Astrocyte (in vitro differentiated cells and primary cell): ENCODE measurements at regions not wholly inside any gene's neighbourhood (a gene's known extent, or its start where the extent isn't known, plus 50 kb on each side); places are given as distances from the start of the nearest gene placed in this dataset.

Experiments used
- DNase-seq: peaks from one replicate; pipeline ENCODE4 v3.0.0-alpha.2; 2010; ENCODE audit warnings: low read depth
- FAIRE-seq: peaks from 2 replicates; lab custom pipeline; 2011; peaks lifted over from hg19 to GRCh38; lab: Jason Lieb, UNC
- H2AFZ ChIP-seq: 2 replicates; pipeline ENCODE4 v1.6.0; 2012; ENCODE audit warnings: low read depth, low read length, inconsistent platforms
- H3K27ac ChIP-seq: 2 replicates; pipeline ENCODE4 v1.5.1; 2011; ENCODE audit warnings: low read depth, low read length, inconsistent platforms
- H3K27me3 ChIP-seq: 2 replicates; pipeline ENCODE4 v1.6.0; 2011; ENCODE audit warnings: low read length, inconsistent platforms; ENCODE audit not compliant: insufficient read depth
- H3K36me3 ChIP-seq: 2 replicates; pipeline ENCODE4 v1.5.1; 2011; ENCODE audit warnings: low read length, inconsistent platforms; ENCODE audit not compliant: insufficient read depth
- H3K4me1 ChIP-seq: 2 replicates; pipeline ENCODE4 v1.5.1; 2011; ENCODE audit warnings: low read length, inconsistent platforms; ENCODE audit not compliant: insufficient read depth
- H3K4me2 ChIP-seq: 2 replicates; pipeline ENCODE4 v1.6.0; 2012; ENCODE audit warnings: low read length, inconsistent platforms
- H3K4me3 ChIP-seq: 2 replicates; pipeline ENCODE4 v1.5.1; 2011; ENCODE audit warnings: low read depth, mild to moderate bottlenecking, low read length, inconsistent platforms; ENCODE audit not compliant: insufficient read depth
- H3K79me2 ChIP-seq: 2 replicates; pipeline ENCODE4 v1.6.0; 2012; ENCODE audit warnings: mild to moderate bottlenecking, low read length, inconsistent platforms; ENCODE audit not compliant: insufficient read depth
- H3K9ac ChIP-seq: 2 replicates; pipeline ENCODE4 v1.6.0; 2012; ENCODE audit warnings: mild to moderate bottlenecking, low read length, inconsistent platforms
- H3K9me3 ChIP-seq: 2 replicates; pipeline ENCODE4 v1.5.1; 2012; ENCODE audit warnings: low read depth, mild to moderate bottlenecking, low read length, inconsistent platforms; ENCODE audit not compliant: insufficient read depth
- H4K20me1 ChIP-seq: 2 replicates; pipeline ENCODE4 v1.6.0; 2012; ENCODE audit warnings: low read length, inconsistent platforms; ENCODE audit not compliant: insufficient read depth
- H3K27ac Mint-ChIP-seq: one replicate; pipeline ENCODE4 v1.8.0; 2021; ENCODE audit warnings: mild to moderate bottlenecking, mixed read lengths; ENCODE audit not compliant: unreplicated experiment
- H3K27me3 Mint-ChIP-seq: one replicate; pipeline ENCODE4 v1.8.0; 2021; ENCODE audit warnings: low read depth, mixed read lengths; ENCODE audit not compliant: unreplicated experiment
- H3K36me3 Mint-ChIP-seq: one replicate; pipeline ENCODE4 v1.8.0; 2021; ENCODE audit warnings: low read depth, mixed read lengths; ENCODE audit not compliant: unreplicated experiment
- H3K4me1 Mint-ChIP-seq: one replicate; pipeline ENCODE4 v1.8.0; 2021; ENCODE audit warnings: low read depth, mixed read lengths; ENCODE audit not compliant: unreplicated experiment
- H3K4me3 Mint-ChIP-seq: one replicate; pipeline ENCODE4 v1.8.0; 2021; ENCODE audit warnings: mild to moderate bottlenecking, moderate library complexity, mixed read lengths; ENCODE audit not compliant: unreplicated experiment
- H3K9me3 Mint-ChIP-seq: one replicate; pipeline ENCODE4 v1.8.0; 2021; ENCODE audit warnings: mild to moderate bottlenecking, mixed read lengths; ENCODE audit not compliant: unreplicated experiment
- CTCF ChIP-seq: IDR thresholded peaks from 2 replicates; pipeline ENCODE4 v1.5.1; 2011; ENCODE audit warnings: low read depth, mild to moderate bottlenecking, inconsistent platforms, low read length, moderate library complexity; ENCODE audit not compliant: insufficient read depth
- EZH2 ChIP-seq: IDR thresholded peaks from 2 replicates; pipeline ENCODE4 v1.6.1; 2012; ENCODE audit warnings: mild to moderate bottlenecking, low read length, inconsistent platforms; ENCODE audit not compliant: insufficient read depth

DNA sequence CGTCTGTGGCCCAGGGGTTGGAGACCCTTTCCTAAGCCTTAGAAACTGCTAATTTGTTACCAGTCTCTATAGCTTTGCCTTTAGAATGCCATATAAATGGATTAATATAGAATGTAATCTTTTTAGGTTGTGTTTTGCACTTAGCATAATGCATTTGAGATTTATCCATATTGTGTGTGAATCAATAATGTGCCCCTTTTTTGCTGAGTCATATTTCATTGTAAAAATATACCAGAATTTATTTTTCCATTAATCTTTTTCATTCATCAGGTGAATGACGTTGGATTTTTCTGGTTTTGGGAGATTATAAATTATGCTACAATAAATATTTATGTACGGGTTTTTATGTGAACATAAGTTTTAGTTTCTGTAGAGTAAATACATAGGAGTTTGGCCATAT lies 478.8 kb upstream of the MAGEB18 start:
- Mint-ChIP-seq H3K4me1 (no peaks in the 10 kb centered on the region), H3K27ac (no peak overlapping the region), H3K9me3 (no peaks in the 10 kb centered on the region), H3K4me3 (no peak overlapping the region), H3K27me3 (no peaks in the 10 kb centered on the region), H3K36me3 (no peaks in the 10 kb centered on the region)
- no peak overlapping the region for H2AFZ ChIP-seq
- H3K79me2 ChIP-seq: no peaks in the 10 kb centered on the region
- TF ChIP-seq CTCF: no peak
- no peak for TF ChIP-seq EZH2
- H3K9me3 ChIP-seq: no peaks in the 10 kb centered on the region
- no peaks in the 10 kb centered on the region for H4K20me1 ChIP-seq
- no peak overlapping the region for H3K27ac ChIP-seq
- FAIRE-seq (no peak), DNase-seq (no peak)
- H3K4me2 ChIP-seq: no peak overlapping the region
- H3K4me1 ChIP-seq: no peaks in the 10 kb centered on the region
- no peak overlapping the region for H3K9ac ChIP-seq
- no peaks in the 10 kb centered on the region for H3K27me3 ChIP-seq
- H3K36me3 ChIP-seq: no peaks in the 10 kb centered on the region
- no peak overlapping the region for H3K4me3 ChIP-seq

GRCh38 chrX:25663701-25664100 lies 474.4 kb upstream of the MAGEB18 start:
- Histone ChIP-seq H3K79me2 (no peaks in the 10 kb centered on the region), H3K36me3 (no peaks in the 10 kb centered on the region), H4K20me1 (no peaks in the 10 kb centered on the region), H3K27ac (no peak overlapping the region), H3K4me1 (no peaks in the 10 kb centered on the region), H3K27me3 (no peaks in the 10 kb centered on the region), H3K9me3 (no peaks in the 10 kb centered on the region), H3K4me2 (no peak overlapping the region), H2AFZ (no peak overlapping the region), H3K9ac (no peak overlapping the region), H3K4me3 (no peak overlapping the region)
- Mint-ChIP-seq H3K4me1 (no peaks in the 10 kb centered on the region), H3K4me3 (no peak overlapping the region), H3K27me3 (no peaks in the 10 kb centered on the region), H3K9me3 (no peaks in the 10 kb centered on the region), H3K27ac (no peak overlapping the region), H3K36me3 (no peaks in the 10 kb centered on the region)
- no peak for TF ChIP-seq EZH2
- no peak for TF ChIP-seq CTCF
- no peak for DNase-seq
- FAIRE-seq: peak; percentile 47

- H3K9ac ChIP-seq: no peak overlapping the region
- TF ChIP-seq CTCF (no peak), EZH2 (no peak)
- H3K4me3 ChIP-seq: no peak overlapping the region
- H3K4me3 Mint-ChIP-seq: no peak overlapping the region
- H3K9me3 ChIP-seq: no peaks in the 10 kb centered on the region
- no peaks in the 10 kb centered on the region for H3K27me3 ChIP-seq
- no peaks in the 10 kb centered on the region for H4K20me1 ChIP-seq
- no peaks in the 10 kb centered on the region for H3K79me2 ChIP-seq
- H3K9me3 Mint-ChIP-seq: no peaks in the 10 kb centered on the region
- no peaks in the 10 kb centered on the region for H3K4me1 Mint-ChIP-seq
- no peaks in the 10 kb centered on the region for H3K36me3 Mint-ChIP-seq
- no peak overlapping the region for H2AFZ ChIP-seq
- no peak for FAIRE-seq
- no peaks in the 10 kb centered on the region for H3K4me1 ChIP-seq
- no peak for DNase-seq
- no peaks in the 10 kb centered on the region for H3K36me3 ChIP-seq
- no peak overlapping the region for H3K4me2 ChIP-seq
- H3K27me3 Mint-ChIP-seq: no peaks in the 10 kb centered on the region
- H3K27ac Mint-ChIP-seq: no peak overlapping the region
- no peak overlapping the region for H3K27ac ChIP-seq
Measured at GRCh38 chrX:25665431-25665830, 472.7 kb upstream of the MAGEB18 start.
